Peyer's patch (tissue), 4 donors: ENCODE measurements at regions not wholly inside any gene's neighbourhood (a gene's known extent, or its start where the extent isn't known, plus 50 kb on each side); places are given as distances from the start of the nearest gene placed in this dataset.

Source experiments
- CTCF ChIP-seq, 6 experiments: fragments of 450-650 bp in 4 of 6; fragments of 200-600 bp in 2 of 6; sonication (generic) in 1 of 6; IDR thresholded peaks; one replicate each; pipeline ENCODE4 v1.5.1; 2017 to 2019; ENCODE audit warnings: antibody characterized with exemption in 6 of 6, mild to moderate bottlenecking in 3 of 6, moderate library complexity in 1 of 6
- POLR2A ChIP-seq, 2 donors: fragments of 450-650 bp; IDR thresholded peaks; one replicate each; pipeline ENCODE4 v1.5.1; 2017; ENCODE audit warnings: antibody characterized with exemption in 2 of 2, mild to moderate bottlenecking in 2 of 2, moderate library complexity in 2 of 2

GRCh38 chr5:10894445-10895054, 133.5 kb upstream of the DAP start:
- TF ChIP-seq CTCF (IDR thresholded peaks at IDR 0.05) (no peak), POLR2A (IDR thresholded peaks at IDR 0.05) (no peak)
